ENCODE measurements at regions not wholly inside any gene's neighbourhood (a gene's known extent, or its start where the extent isn't known, plus 50 kb on each side); places are given as distances from the start of the nearest gene placed in this dataset.

- TF ChIP-seq POLR2A (IDR thresholded peaks at IDR 0.05) (no peak), CTCF (IDR thresholded peaks at IDR 0.05) (no peak)
Observed at GRCh38 chr2:234147335-234147861, 96.9 kb downstream of the SPP2 start.
